GM12872 (cell line): ENCODE measurements at regions not wholly inside any gene's neighbourhood (a gene's known extent, or its start where the extent isn't known, plus 50 kb on each side); places are given as distances from the start of the nearest gene placed in this dataset.

ENCODE experiments used
- TF ChIP-seq, protein P1 (sequence below): IDR thresholded peaks from 3 replicates; pipeline ENCODE4 v1.5.1; 2011; ENCODE audit warnings: low read depth, mild to moderate bottlenecking, low read length, moderate library complexity; ENCODE audit not compliant: insufficient read depth

DNA sequence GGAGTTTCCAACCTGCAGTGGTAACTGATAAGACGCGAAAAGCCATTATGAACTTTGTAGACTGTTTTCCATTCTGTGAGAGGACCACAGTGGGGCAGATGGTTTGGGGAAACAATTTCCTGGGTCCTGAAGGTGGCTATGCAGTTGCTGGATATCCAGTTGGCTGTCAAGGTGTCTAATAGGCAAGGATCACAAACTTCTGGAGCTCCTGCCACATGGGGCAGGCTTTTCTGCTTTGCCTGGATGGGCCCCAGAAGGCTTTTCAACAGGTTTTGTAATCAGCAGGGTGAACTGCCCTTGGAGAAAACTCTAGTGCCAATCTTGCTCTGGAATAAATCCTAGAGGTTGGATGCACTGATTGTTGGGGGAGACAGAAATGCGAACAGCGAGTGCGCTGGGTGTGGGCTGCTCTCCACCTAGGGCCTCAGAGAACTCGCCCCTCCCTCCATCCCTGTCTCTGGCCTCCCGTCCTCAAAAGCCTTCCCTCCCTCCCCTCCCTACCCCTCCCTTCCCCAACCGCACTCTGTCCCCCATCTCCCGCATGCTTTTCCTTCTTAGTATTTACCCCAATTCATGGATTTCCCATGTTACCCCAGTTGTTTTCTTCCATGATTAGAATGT lies 210.3 kb upstream of the USP24 start:
- TF ChIP-seq, protein P1, sequence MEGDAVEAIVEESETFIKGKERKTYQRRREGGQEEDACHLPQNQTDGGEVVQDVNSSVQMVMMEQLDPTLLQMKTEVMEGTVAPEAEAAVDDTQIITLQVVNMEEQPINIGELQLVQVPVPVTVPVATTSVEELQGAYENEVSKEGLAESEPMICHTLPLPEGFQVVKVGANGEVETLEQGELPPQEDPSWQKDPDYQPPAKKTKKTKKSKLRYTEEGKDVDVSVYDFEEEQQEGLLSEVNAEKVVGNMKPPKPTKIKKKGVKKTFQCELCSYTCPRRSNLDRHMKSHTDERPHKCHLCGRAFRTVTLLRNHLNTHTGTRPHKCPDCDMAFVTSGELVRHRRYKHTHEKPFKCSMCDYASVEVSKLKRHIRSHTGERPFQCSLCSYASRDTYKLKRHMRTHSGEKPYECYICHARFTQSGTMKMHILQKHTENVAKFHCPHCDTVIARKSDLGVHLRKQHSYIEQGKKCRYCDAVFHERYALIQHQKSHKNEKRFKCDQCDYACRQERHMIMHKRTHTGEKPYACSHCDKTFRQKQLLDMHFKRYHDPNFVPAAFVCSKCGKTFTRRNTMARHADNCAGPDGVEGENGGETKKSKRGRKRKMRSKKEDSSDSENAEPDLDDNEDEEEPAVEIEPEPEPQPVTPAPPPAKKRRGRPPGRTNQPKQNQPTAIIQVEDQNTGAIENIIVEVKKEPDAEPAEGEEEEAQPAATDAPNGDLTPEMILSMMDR: no peak

DNA sequence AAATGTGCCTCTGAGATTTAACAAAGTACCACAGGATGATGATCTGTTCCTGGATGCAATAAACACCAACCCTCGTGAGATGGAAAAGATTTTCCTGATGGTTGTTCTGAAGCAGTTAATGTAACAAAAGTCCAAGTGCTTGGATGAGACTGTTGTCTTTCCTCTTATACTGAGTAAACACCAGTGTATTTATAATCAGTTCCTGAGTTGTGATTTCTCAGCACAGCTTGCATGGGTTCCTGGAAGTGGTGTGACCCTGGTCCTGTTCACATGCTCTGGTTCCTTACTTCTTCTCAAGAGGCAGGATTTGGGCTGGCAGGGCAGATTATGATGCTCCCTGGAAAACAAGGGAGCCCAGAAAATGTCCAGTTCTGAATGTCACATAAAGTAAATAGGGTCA lies 208.2 kb upstream of the USP24 start:
- TF ChIP-seq, protein P1: no peak

- TF ChIP-seq, protein P1: no peak
Measured at GRCh38 chr1:55420929-55421716, 206.0 kb upstream of the USP24 start.

- TF ChIP-seq, protein P1: no peak
Measured at GRCh38 chr1:55420026-55420425, 204.9 kb upstream of the USP24 start.

- TF ChIP-seq, protein P1: no peak
Measured at GRCh38 chr1:55418208-55419000, 203.2 kb upstream of the USP24 start.

GRCh38 chr1:55416164-55416842 lies 201.1 kb upstream of the USP24 start:
- TF ChIP-seq, protein P1: no peak

- TF ChIP-seq, protein P1: no peak
Measured at GRCh38 chr1:55413286-55413685, 198.1 kb upstream of the USP24 start.
